Inflammatory macrophage treated with lipopolysaccharide for 4 hours (primary cell): ENCODE measurements at regions not wholly inside any gene's neighbourhood (a gene's known extent, or its start where the extent isn't known, plus 50 kb on each side); places are given as distances from the start of the nearest gene placed in this dataset.

Source experiments
- DNase-seq: peaks from one replicate; pipeline ENCODE4 v3.0.0-alpha.2; 2020

DNA sequence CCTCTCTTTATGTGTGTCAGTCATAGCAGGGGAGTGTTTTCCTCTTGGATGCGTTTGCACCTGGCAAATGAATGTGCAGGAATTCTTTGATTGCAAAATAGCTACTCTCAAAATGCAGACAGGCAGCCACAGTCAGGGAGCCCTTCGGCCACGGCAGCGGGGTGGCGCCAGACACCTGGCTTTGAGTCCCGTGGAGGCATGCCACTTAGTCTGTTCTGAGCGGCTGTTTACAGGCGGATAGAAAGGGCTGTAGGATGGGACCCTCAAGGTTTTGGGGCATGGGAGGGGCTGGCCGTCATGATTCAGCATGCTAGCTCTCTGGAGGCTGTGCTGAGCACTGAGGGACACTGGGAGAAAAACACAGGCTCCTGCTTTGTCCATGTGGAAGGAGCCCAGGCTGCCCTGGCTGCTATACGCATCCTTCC, 117.1 kb downstream of the SLC25A47 start:
- no peak for DNase-seq

DNA sequence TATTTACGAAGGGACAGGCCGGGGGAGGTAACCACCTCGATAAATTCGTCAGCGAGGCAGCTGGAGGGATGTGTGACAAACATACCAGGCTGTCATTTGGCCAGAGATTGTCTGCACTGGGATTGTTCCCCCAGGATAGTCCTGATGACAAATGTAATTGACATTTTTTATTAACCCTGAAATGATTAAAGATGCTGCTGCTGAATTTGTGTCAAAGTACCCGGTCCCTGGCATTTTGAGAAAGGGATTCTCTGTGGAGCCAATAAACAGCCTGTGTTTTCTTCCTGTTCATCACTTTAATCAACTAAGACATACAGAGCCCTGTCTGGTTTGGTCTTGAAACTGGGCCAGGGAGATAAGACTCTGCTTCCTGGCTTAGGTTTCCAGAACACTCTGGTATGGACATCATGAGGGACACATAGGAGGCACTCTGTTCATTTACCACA, 117.6 kb downstream of the SLC25A47 start:
- no peak for DNase-seq

DNA sequence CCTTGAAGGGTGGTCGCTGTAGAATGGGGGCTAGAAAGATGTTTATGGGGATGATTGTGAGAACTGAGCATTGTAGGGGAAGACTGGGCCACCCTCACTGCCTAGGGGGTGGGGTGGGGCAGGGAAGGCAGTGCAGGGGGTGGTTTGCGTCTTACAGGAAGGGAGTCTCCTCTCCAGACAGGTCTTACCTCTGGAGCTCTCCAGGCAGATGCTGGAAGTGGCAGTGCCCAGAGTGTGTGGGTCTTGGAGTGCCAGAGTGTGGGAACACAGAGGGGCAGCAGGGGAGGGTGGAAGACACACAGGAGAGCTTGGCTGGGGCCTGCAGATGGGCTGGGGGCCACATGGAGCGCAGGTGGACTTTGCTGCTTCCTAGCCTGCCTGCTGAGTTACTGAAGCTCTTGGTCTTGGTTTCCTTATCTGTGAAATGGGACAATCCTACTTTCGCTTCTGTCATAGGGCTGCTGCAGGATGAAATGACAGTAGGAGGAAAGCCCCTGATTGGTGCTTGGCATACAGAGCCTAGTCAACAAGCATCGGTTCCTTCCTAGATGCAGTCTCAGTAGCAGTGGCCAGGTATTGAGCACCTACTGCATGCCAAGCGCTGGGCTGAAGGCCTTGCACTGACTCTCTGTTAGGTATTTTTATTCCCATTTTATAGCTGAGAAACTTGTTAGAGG, 118.3 kb downstream of the SLC25A47 start:
- DNase-seq = no peak

DNA sequence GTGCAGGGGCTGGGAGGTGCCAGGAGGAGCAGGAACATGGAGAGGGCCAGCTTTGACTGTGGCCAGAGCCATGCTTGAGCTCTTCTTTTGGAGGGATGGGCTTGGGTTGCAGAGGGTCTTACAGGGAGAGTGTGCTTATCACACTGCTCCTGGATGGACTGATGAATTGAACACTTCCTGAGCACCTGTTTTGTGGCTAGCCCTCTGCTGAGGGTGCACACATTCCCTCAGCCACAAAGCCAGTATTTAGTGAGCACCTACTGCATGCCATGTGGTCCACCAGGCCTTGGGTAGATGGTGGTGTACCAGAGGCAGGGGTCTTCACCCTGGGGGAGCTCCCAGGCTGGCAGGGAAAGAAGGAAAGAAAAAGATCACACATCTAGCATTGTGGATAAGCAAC, 118.9 kb downstream of the SLC25A47 start:
- DNase-seq = no peak

DNA sequence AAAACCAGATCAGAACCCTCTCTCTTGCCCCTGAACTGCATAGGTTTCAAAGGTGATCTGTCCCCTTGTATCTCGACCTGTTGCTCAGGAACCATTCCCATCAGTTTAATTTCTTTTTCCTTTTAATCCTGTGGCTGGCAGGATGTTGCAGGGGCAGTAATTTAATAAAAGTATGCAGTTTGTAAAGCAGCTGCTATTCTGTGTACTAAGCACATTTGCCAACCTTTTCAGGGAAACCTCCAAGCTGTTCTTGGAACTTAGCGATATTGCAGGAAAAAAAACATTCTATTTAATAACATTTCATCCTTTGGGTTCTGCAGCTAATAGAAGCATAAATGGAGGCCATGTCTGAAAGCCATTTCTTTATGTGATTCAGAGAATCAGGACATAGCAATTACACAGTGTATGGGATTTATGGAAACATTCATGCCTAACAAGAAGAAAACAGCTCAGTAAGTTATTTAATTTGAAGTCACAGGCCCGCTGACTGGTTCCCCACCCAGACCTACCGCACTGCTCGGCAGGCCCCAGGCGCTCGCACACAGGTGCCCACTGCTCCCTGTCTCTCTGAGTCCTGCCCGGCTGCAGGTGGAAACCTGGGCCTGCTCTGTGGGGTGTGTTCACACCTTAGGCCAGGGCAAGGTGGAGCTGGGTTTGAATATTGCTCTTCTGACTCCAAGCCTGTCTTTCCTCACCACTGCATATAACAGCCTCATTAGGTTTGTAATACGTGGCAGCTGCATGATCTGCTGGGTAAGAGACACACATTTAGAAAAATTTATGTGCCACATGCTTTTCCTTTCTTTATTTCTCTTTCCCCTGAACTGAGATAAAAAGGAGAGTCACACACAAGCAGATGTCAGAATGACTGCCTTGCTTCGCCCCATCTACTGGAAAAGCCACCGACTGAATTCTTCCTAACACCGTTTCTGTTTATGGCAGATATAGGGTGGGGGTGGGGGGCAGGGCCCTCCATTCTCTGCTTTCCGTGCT, 119.7 kb downstream of the SLC25A47 start:
- DNase-seq = no peak

DNA sequence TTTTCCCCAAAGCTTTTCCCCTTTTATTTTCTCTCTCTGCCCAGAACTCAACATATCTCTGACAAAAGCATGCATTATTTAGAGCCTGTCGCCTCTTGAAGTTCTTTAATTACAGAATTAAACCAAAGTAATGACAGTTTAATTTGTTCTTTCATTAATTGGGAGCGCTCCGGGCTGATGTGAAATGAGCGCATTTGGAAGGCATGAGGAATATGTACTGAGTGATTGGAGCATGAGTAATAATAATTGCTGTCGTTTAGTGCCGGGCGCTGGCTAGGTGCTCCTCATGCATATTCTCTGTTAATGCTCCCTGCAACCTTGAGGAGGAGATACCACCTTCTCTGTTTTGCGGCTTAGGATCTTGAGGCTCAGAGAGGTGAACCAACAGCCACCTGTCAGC, 120.5 kb downstream of the SLC25A47 start:
- no peak for DNase-seq

DNA sequence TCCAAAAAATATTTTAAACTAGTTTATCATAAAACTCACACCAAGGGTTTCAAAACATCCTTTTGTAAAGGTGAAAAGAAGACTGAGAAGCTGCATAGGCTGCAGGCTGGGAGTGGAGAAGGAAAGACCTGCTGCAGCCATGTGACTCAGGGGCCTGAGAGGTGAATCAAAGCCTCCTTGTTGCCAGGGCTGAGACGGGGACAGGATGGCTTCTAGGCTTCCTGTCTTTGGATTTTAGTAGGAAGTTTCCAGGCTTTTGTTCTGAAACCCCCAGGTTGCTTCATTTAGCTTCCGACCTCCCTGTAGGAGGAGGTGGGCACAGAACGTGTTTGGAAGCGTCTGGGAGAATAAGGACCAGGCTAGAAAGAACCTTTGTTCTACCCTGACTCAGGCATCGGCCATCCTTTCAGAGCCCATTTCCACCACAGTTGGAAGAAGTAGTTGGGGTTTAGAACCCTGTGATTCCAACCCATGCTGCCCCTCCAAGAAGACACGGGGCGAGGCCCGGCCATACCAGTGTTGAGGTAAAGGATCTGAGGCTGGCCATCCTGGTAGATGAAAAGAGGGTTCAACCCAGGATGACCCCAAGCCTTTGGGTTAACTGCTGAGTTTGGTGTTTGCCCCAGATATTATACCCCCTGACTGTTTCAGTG, 122.4 kb downstream of the SLC25A47 start:
- no peak for DNase-seq

DNA sequence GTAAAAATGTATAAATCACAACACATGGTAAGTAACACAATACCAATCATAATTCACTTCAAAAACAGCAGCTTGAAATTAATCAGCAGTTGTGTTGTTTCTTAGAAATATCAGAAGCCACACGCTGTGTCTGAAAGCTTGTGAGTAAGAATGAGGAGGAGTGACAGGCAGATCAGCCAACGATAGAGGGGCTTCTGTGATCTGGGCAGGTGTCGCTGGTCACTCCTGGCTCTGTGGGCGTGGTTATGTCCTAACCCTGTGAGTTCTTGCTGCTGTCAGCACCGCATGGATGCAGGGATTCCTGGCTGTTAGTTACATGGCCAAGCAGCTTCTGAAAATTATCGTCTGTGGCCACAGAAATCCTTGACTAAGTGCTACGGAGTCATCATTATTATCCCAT, 123.4 kb downstream of the SLC25A47 start:
- DNase-seq = no peak

DNA sequence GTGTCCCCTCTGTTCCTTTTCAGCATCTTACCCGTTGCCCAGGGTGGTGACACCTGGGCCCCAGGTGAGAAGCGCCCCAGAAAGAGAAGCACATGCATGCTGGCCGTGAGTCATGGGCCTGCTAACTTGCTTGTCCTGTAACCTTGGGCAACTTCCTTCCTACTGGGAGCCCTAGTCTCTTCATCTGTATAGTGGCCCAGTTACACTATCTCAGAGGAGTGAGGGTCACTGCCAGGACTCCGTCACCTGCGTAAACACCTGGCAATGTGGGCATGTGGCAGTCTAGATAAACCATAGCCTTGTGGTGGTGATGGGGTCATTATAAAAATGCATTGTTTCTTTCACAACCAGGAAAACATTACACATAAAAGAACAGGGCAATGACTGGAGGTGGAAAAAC, 125.2 kb downstream of the SLC25A47 start:
- no peak for DNase-seq

DNA sequence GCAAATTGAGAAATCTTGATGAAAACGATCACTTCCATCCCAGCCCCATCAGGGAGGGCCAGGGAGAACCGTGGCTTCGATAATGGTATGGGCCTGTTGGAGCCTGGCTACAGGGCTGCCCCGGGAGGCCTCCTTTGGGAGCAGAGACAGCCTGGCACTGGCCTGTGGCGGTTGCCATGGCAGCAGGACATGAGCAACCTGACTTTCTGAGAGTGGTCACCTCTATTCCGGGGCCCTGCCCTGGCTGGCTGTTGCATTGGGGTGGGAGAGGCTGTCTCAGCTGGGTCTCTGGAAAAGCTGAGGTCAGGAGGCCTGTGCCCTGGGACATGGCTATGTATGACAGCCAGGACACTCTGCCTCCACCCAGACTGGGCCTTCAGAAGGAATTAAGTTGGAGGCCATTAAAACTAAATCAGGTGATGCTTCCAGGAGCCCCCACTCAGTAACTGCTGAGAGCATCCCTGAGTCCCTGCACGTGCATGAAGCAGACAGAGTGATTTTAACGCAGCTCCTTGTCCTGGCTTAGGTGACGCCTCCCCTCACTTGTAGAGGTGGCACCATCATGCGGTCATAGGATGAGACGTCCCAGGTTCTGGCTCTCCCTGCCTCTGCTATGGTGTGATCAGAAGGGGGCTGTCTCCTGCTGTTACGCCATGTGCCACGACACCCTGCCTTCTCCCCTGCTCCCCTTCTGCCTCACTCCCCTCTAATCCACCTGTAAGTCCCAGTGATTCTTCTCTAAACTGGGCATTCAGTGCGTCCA, 126.3 kb downstream of the SLC25A47 start:
- DNase-seq = no peak

DNA sequence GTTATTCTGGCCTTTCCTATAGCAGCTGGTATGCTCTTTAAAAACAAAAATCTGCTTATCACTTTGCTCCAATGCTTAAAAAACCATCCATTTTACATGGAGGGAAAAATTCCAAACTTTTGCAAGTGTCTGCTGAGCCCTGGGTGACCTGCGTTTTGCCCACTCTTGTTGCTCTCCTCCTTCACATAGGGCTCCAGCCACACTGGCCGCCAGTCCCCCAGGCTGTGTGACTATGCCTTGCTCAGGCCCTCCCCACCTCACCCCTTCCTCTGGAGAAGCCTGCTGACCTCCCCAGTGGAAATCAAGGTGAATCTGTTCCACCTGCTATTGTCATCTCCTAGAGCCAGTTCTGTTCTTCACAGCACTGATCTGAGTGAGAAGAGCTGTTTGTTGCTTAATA, 126.9 kb downstream of the SLC25A47 start:
- no peak for DNase-seq

DNA sequence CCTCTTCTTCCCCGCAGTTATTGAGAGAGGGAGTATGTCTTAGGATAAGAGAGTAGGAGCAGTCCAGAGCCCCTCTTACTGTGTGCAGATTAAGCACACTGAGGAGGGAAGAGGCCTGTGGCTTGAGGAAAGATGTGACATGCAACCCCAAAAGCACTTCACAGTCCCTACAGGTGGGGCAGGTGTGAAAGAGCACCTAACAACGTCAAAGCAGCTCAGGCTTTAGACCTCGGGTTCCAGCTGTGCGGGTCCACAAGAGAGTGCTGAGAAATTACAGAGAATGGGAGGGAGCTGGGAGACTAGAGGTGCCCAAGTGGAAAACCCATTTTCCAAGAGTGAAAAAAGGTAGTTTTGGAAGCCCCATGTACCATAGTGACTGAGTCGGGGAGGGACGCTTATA, 127.6 kb downstream of the SLC25A47 start:
- no peak for DNase-seq

DNA sequence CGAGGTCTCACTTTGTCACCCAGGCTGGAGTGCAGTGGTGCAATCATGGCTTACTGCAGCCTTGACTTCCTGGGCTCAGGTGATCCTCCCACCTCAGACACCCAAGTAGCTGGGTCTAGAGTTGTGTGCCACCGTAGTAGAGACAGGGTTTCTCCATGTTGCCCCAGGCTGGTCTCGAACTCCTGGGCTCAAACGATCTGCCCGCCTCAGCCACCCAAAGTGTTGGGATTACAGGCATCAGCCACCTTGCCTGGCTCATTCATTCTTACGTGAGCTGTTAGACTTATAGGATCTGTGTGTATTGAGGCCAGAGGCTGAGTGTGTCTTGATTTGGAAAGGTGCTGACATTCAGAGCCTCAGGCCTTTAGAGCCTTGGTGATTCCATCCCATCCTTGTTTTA, 128.1 kb downstream of the SLC25A47 start:
- no peak for DNase-seq

DNA sequence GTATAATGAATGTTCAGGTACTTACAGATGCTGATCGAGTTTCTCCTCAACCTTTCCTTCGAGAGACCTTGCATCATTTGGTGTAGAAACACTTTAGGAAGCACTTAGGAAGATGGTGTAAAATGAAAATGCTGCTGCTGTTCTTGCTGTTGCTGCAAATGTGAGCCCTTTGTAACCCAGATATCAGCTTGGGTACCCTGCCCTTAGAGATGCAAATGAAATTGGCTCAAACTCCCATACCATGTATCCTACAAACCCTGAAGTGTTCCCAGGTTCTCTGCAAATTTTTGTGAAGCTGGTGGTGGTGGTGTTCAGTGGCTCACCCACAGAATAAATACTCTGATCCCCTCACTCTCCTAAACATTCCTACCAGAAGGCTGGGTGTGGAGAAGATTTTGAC, 130.8 kb downstream of the SLC25A47 start:
- no peak for DNase-seq

DNA sequence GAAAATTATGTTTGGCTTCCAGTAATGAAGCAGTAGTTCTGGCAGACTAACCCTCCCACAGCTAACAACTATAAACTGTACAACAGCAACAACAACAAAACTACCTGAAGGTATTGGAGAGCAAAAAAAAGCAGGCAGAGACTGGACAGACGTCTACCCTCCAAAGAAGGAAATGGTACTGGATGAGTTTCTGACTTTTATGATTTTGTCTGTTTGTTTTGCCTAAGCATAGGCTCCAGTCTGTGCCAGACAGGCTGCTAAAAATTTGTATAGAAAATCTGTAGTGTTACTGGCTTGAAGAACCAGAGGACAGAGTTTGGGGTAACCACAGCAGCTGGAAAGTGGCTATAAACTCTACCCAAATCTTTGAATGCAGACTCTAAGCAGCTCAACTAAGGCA, 131.3 kb downstream of the SLC25A47 start:
- no peak for DNase-seq

DNA sequence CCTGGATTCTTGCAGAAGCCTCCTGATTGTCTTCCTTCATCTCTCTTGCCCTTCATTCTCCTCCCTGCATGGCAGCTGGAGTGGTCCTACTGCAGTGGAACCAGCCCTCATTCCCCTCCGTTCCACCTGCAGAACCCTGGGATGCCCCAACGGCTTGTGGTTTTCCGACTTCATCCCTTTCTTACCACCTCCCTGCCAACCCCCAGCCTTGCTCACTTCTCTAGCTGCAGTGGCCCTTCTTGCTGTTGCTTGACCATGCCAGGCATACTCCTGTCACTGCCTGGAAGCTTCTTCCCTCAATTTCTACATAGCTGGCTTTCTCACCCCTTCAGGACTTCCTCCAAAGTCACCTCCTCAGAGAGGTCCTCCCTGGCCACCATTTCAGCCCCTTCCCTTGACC, 123.3 kb downstream of the BEGAIN start:
- DNase-seq = no peak

DNA sequence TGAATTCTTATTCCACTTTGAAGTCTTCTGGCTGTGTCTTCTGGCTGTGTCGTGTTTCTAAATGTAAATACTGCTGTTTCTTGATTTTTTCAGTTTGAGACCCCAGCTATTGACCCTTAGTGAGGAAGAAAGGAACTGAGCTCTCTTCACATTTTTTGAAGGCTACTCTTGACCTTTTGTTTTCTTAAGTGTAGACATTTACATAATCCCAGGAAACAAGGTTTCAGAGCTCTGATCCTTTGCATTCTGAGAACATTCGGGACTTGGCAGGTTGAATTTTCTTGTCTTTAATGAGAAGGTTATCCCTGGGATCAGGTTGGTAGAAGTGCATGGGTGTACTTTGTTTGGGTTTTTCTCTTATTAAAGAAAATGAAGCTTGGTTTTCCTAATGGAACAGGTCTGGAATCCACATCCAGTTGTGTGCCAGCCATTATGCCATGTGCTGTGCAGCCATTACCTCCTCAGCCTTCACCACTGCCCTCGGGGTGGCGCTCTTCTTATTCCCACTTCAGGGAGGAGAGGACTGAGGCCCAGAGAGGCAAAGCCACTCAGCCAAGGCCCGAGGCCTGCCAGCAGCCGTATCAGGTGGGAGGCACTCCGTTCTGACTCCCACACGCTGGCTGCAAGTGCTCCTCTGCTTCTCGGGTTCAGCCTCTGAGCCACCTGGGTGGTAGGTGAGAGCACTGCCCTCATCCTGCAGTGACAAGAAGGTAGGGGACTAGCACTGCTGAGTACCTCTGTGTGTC, 120.9 kb downstream of the BEGAIN start:
- no peak for DNase-seq

DNA sequence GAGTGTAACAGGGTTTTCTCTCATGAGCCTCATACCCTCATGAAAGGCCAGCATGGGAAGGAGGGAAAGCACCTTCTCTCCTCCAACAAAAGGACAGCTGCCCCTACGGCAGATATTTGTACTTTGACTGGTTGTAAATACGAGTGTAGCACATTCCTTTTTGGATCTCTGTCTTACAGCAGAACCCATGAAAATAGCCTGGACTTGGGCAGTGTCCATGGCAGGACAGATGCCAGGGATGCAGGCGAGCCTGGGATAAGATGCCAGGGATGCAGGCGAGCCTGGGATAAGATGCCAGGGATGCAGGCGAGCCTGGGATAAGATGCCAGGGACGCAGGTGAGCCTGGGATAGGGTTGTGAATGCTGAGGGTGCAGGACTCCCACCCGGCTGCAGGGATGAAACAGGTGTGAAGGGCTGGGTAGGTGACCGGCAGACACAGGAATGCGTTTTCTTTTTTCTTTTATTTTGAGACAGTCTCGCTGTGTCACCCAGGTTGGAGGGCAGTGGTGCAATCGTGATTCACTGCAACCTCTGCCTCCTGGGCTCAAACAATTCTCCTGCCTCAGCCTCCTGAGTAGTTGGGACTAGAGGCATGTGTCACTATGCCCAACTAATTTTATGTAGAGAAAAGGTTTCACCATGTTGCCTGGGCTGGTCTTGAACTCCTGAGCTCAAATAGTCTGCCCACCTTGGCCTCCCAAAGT, 120.0 kb downstream of the BEGAIN start:
- no peak for DNase-seq

DNA sequence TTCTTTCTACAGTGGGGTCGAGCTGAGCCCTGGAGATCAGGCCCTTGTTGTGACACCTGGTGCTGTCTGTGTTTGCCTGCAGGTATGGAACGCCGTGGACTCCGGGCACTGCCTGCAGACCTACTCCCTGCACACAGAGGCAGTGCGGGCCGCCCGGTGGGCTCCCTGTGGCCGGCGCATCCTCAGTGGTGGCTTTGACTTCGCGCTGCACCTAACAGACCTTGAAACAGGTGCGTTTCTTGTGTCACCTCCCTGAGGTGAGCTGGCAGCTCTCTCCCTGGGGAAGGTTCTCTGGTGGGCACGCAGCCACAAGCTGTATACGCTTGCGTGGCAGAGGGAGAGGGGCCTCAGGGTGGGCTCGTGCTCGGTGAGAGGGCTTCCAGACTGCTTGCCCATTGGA, 119.3 kb downstream of the BEGAIN start:
- no peak for DNase-seq

DNA sequence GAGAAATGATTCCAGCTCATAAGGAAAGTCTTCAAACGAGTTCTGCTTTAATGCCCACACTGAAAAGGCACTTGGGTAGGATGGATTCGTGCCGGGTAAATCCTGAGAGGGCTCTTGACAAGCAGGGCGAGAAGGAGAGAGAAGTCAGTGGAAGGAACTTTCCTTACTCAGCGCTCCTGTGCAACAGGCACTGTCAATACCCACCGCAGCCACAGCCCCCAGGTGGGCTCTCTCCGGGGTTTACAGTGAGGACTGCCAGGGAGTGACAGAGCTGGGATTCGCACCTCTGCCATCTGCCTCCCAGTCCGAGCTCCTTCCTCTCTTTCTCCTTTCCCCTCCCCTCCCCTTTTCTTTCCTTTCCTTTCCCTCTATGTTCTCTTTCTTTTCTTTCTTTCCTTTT, 118.7 kb downstream of the BEGAIN start:
- no peak for DNase-seq
